NCI-H2171 (cell line): ENCODE measurements at regions not wholly inside any gene's neighbourhood (a gene's known extent, or its start where the extent isn't known, plus 50 kb on each side); places are given as distances from the start of the nearest gene placed in this dataset.

Experiments
- DNase-seq: peaks from one replicate; lab custom pipeline; 2025; lab: John Stamatoyannopoulos, UW

GRCh38 chr5:79871364-79872120 is 119.5 kb downstream of the MTX3 start:
- DNase-seq, result no peak

DNA sequence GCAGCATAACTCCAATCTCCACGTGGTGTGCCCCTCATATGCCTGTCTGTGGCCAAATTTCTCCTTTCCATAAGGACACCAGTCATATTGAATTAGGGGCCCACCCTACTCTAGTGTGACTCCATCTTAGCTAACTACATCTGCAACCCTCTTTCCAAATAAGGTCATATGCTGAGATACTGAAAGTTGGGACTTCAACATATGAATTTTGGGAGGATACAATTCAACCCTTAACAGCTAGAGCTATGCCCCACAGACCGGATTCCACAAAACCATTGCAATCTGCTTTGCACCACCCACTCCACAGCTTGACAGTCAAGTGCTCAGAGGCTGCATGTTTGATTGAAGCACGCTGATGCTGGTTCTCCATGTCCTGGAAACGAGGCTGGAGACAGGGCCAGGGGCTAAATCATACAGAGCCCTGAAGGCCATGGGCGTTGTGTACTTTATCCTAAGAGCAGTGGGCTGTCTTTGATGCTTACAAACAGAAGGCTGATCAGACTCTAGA is 122.8 kb downstream of the MTX3 start:
- DNase-seq, result no peak

- no peak for DNase-seq
These were observed 125.5 kb downstream of the MTX3 start for GRCh38 chr5:79865579-79865978.

- DNase-seq, result no peak
These were observed 126.7 kb downstream of the MTX3 start for GRCh38 chr5:79864364-79864763.

DNA sequence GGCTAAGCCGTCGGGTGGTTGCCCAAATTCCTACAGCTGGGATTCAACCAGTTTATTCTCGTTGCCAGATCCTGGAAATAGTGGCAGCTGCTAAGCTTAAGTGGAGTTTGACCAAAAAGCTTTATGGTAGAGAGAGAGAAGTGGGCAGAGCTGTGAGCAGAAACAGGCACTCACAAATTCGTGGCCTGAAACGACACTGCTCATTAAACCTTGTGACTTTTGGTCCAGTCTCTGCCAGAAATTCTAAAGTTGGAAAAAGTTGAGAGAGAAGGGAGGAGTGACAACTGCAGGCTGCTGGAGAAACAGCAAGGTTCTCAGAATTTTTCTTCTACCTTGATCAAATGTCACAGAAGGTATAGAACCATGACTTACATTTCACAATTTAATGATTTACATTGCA is 131.5 kb downstream of the MTX3 start:
- DNase-seq, result no peak

DNA sequence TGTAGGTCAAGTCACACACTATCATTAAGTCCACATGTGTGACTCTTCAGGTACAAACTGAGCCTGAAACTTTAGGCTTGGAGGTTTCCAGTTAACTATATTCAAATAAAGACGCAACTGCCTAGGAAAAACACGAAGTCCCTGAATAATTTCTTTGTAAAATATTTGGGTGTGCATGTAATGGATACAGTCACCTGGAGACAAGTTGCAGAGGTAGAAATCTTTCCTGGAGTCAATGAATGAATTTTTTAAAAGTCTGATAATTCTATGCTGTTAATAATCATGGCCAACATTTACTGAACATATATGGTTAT is 132.7 kb downstream of the MTX3 start:
- DNase-seq, result no peak

DNA sequence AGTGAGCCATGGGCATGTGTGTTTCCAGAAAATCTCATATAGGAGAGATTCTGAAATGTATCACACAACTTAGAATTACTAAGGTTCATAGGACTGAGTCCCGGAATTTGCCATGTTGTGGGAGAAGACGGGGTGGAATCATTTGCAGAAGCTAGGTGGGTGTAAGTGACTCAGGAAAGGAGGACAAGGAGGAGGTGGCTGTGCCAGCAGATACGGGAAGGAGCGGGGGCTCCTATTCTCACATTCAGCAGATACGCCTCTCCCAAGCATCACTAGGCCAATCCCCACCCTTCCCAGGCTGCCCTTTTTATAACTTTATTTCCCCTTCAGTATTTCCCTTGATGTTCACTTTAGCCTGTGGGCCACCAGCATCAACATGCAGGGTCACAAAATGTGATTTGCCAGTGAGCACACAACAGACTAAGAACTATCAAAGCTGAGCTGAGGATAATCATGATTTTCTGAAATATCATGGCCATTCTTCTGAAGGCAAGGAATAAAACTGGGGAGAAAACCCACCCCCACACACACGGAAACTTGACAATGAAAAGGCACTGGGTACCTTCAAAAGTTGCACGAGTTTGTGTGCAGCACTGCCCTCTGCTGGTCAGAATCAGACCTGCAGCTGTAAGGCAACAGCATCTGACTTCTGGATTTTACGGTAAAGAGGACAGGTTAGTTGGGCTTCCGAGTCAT is 133.2 kb downstream of the MTX3 start:
- DNase-seq, result no peak

GRCh38 chr5:79856456-79857055 is 134.5 kb downstream of the MTX3 start:
- DNase-seq, result no peak

DNA sequence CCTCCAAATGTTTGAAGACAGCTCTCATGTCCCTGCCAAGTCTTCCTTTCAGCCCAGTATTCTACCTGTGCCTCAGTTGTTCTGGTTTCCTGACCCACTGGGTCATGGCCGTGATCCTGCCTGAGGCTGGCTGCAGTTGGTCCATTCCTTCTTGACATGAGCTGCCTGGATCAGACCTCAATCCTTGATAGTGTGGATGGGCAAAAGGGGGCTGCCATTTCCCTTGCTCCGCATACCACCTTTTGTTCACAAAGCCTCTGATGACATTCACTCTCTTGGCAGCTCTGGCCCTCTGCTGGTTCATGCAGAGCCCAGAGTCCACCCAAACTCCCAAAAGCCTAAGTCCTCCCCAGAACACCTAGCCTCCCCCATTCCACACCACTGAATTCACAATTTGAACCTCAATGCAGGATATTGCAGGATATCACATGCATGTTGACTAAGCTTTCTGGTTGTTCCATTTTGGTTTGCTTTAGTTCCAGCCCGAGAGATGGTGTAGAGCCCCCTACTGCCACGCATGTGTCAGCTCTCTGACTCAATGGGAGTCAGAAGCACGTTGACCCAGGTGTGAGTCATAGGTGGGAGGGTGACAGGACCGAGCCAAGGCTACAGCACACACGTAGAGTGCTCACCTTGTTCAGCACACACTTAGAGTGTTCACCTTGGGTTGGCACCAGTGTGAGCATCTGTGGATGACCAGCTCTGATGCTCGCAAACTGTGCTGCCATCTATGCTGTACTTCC is 137.2 kb downstream of the MTX3 start:
- no peak for DNase-seq

DNA sequence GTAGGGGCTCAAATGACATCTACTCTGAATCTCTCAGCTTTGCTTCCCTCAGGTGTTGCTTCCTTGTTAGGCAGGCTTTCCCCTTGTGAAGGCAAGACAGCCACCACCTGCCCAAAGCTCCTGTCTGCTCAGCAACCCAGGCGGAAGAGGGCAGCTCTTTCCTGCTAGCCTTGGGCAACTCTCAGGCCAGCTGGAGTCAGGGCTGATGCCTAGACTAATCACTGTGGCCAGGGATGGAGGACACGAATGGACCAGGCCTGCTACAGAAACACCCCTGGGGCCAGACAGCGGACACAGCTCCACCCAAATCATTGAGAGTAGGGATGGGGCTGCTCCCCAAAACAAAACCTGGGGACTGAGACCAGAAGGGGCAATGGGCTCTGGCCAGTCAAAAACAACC is 138.0 kb downstream of the MTX3 start:
- DNase-seq, result no peak

- no peak for DNase-seq
These were observed 139.6 kb downstream of the MTX3 start for GRCh38 chr5:79851391-79851863.

GRCh38 chr5:79850941-79851340 is 140.1 kb downstream of the MTX3 start:
- no peak for DNase-seq

DNA sequence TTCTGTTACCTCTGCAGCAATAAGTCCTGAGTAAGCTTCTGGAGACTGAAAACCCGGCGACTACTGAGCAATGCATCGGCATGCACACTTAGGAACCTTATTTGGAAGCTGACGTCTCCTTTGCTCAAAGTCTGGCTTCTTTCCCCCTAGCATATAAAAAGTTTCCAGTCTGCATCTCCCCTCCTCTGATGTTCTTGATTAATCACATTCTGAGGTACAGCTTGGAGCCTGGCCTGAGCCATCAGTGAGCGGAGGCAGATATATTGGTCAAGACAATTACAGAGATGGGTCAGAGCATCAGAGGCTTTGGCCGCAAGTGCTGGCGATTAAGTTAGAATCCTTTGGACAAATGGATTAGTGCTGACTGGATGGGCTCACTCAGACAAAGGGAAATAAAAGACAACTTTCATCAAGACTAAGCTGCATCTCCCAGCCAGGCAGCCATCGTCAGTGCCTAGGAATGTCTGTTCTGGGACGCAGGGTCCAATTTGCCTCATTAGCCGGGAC is 140.7 kb downstream of the MTX3 start:
- DNase-seq, result no peak

DNA sequence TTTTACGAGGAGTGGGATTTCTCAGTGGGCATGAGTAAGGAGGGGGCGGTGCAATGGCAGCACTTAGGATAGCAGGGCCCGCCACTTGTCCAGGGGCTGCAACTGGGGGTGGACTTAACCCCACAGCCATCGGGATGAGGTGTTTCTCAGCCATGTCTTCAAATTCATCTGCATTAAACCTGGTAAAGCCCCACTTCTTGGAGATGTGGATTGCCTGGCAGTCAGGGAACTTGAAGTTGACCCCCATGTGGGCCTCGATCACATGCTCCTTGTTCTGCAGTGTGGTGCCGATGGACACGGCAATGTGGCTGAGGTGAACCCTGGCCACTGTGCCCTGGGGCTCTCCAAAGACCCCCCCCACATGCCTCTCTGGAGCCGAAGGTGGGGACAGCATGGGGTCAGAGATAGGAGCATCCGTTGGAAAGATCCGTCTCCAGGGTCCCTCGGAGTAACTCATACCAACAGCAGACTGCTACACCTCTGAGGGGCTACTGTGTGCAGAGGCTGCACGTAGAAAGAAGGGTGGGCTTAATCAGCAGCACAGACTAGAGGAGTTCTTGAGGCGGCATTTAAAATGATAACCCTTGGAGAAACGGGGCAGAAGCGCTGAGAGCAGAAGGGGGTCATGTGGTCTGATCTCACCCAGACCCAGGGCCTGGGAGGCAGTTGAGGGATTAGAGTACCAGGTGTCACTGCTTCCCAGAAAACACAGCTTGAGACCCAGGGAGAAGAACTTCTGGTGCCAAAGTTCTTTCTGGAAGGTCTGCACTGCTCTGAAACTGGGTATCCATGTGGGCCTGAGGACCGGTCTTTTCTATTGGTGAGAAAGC is 141.4 kb downstream of the MTX3 start:
- no peak for DNase-seq
